NCI-H460 (cell line): ENCODE measurements at regions not wholly inside any gene's neighbourhood (a gene's known extent, or its start where the extent isn't known, plus 50 kb on each side); places are given as distances from the start of the nearest gene placed in this dataset.

ENCODE experiments used
- DNase-seq: peaks from one replicate; pipeline ENCODE4 v3.0.0-alpha.2; 2016; ENCODE audit warnings: low read depth; ENCODE audit errors: extremely low read depth

DNA sequence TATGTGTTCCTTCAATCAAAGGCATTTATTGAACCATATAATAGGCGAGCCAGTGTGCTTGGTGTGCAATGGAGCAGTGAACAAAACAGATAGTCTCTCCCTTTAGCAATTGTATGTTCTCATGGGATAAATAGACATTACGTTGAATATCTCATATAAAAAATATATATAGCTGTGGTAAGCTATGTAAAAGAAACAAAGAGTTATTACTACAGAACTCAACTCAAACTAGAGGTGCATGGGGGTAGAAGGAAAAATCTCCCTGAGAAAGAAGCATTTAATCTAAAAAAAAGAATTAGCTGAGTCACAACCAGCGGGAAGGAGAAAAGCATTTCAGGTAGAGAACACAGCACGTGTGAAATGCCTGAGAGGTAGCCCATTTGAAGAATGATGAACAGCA lies 919.3 kb downstream of the CDH11 start:
- no peak for DNase-seq

DNA sequence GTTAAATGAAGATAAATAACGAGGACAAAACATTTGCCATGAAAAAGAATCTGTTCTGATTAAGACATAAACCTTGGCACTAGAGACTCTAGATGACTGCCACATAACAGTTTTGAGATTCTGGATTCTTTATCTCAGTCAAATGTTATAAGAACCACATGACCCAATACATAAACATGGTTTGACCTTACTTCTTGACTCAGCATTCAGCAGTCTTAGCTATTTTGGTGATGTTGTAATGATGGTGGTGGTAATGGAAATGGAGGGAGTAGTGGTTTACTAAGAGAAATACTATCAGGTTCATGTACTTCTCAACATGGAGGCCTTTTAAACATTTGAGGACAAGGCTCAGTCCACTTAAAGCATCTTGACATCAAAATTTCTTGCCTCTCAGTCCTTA lies 925.4 kb downstream of the CDH11 start:
- no peak for DNase-seq

DNA sequence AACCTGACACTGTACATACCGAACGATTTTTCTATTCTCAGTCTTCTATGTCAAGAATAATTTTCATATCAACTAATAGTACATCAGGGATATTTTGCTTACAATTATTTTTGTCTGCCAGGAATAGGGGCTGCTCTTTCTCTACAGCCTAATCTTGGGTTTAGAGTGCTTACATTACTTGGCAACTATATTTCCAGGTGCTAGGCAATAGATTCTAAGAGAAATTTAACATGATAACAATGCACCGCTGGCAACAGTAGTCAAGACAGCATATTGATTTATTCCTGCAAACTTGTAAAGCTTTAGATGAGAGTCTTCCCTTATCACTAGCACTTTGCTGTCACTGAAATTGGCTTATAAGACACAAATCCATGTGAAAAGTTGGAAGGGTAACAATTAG lies 935.9 kb downstream of the CDH11 start:
- DNase-seq = no peak

DNA sequence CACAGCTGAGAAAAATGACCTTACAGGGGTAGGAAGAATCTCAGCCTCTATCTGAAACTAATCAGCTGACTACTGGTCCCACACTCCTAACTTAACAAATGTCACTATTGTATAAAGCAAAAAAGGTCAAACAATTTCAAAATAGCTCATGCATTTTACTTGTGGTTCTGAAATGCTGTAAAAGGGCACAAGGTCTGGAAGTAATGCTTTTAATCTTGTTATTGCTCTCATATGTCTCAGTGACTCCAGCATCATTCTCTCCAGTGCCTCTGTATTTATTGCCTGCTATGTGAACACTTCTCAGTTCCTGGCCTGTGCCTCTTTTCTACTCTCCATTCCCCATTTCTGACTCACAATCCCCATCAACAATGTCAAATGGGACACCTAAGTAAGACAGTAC lies 937.7 kb downstream of the CDH11 start:
- DNase-seq = no peak

DNA sequence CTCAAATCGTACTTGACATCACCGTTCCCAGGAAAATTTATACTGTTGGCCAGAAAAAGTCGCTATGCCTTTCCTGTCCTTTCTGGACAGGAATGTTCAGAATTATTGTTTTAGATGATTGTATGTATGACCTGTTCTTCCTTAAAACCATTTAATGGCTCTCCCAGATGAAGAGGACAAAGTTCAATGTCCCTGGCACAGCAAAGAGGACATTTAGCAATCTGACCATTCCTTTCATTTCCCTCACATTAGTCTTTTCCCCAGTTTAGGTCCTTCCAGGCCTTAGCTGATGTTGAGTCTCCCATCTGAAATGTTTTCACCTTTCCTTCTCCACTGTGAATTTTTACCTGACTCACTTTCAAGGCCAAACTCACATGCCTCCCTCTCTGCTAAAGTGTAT lies 938.9 kb downstream of the CDH11 start:
- DNase-seq = no peak

DNA sequence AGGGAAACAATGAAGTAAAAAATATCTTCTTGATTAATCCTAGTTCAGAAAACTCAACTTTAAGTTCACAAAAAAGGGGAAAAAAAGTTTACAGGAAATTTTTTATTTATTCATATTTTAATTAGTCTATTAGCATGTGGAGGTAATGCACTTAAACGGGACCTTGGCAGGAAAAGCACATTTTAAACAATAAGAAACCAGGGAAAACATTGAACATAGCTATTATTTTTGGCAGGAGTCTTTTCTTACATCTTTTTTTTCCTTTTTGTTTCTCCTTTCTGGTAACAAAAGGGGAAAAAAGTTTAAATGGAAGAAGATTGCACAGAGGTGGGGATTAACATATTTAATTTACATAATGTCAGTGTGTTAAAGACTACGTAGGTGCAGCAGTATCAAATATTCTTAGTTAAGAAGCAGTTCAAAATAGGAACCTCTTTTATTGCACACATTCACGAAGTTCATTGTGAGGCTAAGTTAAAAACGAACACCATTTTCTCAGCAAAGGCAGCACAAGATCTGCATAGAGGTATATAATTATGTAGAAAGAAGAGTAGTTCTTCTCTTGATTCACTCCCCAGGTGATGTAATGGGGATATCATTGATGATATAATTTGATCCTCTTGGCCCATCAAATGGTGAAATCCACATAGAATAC lies 940.5 kb downstream of the CDH11 start:
- DNase-seq = no peak

DNA sequence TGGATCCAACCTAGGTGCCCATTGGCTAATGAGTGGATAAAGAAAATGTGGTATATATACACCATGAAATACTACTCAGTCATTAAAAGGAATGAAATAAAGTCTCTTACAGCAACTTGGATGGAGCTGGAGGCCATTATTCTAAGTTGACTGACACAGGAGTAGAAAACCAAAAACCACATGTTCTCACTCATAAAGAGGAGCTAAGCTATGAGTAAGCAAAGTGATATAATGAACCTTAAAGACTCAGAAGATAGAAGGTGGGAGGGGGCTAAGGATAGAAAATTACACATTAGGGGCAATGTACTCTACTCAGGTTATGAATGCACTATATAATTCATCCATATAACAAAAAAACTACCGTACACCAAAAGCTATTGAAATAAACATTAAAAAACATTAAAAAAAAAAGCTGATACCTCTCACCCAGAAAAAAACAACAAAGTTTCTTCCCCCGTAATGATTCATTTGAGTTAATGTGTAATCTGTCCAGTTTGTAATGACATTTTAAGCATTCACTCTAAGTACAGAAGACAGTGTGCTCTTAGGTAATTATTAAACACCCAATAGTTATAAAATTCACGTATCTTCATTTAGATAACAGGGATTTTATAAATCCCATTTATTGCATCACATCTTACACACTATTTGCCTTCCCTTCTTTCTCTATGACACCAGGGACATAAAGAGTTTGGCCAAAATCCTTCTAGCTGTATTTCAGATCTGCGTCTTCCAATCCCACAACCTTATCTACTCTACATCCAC lies 941.5 kb downstream of the CDH11 start:
- DNase-seq = no peak

DNA sequence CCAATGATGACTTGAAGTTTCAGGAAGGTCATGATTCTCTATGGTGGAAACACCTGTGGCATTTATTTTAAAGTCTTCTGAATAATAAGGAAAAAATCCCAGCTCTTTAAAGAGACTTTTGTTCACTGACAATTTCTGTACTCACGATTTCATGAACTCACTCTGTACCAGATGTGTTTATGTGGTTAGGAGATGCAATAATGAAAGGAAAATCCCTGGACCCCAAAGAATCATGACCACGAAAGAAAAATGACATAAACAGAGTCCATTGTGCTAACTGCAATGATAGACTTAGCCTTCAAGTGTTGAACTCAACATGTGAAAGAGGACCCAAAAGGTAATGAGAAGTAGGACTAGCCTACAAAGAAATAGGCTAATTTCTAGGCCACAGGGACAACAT lies 947.5 kb downstream of the CDH11 start:
- DNase-seq = no peak

DNA sequence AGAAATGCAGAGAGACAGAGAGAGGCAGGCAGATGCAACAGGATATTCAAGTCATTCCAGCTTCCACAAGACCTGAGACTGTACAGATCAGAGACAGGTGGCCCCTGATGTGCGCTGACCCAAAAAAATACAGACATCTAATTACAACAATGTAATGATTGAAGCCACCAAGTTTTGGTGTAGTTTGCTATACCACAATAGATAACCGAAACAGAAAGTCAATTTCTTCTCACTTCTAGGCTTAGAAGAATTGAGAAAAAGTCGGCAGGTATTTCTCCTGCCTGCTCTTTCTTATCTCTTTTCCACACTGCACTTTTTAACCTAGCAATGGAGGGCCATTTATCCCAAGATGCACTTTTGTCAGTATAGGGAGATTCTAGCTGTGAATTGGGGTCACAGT lies 949.2 kb downstream of the CDH11 start:
- no peak for DNase-seq

DNA sequence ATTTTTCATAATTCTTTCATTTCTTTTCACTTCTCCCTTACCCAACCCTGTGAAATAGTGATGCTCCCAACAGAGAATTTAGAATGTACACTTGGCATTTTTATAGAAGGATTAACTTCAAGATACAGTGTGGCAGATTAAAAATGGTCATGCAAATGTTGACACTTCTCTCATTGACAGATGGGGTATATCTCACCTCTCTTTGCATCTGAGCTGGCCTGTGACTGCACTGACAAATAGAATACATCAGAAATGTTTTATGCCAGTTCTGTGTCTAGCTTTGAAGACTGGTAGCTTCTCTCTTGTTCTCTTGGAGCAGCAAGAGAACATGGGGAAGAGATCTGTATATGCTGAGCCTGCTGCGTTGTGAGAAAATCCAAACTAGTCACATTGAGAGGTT lies 949.6 kb downstream of the CDH11 start:
- no peak for DNase-seq

DNA sequence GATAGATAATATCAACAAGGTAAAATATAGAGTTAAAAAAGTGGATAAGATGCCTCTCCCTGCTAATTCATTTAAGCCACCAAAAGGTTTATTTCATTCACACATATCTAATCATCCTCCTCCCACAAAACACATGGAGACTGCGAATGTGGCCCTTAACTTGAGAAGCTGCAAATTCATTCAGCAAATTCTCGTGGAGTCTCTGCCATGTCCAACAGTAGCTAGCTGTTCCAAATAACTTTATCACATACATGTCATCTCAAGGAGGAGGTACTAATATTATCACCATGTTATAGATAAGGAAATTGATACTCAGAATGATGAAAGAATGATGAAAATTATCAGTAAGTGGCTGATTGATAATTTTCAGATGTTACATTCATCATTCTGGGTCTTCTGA lies 950.2 kb downstream of the CDH11 start:
- no peak for DNase-seq

DNA sequence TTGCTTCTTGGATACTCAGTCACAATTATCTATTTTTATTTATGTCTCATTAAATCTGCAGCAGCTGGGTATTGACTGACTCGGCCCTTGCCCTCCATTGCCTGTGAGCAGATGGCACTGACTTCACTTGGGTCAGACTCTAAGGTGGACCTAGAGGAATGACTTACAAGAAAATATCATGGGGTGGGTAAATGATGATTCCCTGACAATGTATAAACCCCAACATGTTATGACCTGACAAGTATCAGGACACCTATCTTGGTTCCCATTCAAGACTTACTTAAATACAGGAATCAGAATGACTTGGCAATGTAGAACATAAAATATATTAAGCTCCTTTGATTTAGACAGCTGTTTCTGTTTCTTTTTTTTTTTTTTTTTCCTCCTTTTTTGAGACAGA lies 953.5 kb downstream of the CDH11 start:
- no peak for DNase-seq

DNA sequence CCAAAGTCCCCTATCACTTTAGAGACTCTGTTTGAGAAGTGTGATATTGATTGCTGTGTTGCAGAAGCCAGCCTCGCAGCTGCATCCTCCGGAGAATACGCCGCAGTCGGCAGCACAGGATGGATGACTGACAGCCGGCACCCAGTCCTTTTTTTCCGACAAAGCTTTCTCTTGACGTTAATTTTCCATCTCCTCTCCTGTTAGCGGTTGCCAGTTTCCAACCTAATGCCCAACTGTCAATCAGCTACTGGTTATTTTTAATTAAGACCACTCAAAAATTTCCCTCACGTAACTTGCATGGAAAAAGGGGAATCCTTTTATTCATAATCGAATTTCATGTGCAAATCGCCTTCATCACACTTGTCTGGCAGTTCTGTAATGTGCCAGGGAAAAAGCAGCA lies 953.9 kb downstream of the CDH11 start:
- DNase-seq = no peak

DNA sequence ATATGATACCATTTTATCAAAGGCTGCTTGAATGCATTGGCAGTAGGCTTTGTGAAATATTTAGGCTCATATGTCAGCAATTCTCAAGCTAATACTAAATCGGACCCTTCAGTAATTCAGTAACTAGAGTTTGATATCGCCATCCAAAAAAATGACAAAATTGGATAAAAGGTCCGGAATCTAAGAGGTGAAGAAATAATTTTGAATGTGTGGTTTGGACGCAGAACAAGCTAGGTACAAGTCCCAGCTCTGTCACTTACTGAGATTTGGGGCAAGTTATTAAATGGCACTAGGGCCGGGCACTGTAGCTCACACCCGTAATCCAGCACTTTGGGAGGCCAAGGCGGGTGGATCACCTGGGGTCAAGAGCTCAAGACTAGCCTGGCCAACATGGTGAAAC lies 956.5 kb downstream of the CDH11 start:
- DNase-seq = no peak

DNA sequence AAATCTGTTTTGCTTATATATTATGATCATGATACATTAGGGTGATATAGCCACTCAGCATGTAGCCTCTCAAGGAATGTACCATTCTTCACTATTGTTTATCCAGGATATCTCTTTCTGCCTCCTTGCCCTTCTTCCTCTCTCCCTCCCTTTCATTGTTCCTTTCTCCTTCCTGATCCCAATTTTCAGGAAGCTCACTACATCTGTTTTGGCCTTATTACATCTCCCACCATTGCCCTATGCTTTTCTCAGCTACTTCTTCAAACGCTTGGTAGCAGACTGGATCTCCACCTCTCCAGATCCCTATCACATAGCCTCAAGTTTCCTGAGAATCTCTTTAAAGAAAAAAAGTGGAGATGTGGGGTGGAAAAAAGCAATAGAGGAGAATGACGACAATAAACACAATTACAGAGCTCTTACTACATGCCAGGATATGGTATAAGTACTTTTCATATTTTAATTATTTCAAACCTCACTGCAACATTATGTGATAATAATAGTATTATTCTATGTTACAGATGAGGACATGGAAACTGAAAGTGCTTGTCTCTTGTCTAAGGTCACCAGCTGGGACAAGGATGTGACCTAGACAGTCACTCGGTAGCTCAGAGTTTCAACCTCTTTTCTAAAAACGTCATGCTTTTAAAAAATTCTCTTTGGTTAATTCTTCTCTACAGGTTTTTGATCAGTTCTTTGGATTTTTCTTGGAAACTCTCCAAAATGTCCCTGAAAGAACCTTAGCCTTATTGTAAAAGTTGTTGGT lies 959.1 kb downstream of the CDH11 start:
- DNase-seq = no peak

DNA sequence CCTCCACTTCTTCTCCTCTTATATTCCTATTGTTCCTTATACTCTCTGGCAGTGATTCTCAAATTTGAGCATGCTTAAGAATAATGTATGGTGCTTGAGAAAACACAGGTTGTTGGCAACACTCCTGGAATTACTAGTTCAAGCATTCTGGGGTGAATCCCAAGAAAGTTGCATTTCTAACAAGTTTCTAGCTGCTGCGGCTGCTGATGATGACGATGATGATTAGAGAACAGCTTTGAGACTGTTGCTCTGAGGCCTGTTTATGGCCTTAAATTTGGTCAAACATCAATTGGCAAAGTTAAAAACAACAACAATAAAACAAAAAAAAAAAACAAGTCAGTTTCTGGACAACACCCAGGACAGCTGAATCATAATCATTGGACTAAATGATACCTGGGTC lies 961.9 kb downstream of the CDH11 start:
- DNase-seq = no peak

DNA sequence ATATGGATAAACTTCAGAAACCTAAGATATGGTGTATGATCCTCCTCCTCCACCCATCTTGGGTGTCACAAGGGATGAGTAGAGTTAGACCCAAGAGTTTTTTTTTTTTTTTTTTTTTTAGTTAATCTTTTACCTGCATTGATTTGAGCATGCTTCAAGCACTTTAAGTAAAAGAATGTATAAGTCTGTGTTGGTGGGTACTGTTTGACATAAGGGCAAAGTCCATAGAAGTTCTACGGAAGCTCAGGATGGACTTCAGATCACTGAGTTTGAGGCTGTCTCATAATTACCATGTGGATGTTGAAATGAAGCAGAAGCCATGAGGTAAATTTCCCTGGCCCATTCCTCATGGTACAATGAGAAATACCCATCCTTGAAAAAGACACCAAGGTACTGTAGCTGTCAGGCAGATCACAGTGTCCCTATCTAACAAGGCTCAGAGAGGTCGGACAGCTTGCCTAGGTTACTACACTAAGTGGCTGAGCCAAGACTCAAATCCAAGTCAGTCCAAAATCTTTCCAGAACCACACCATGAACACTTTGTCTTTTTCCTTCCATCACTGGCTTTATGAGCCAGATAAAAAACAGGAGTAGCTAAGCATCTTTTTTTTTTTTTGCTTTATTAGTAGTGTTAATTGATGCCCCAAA lies 962.8 kb downstream of the CDH11 start:
- no peak for DNase-seq

DNA sequence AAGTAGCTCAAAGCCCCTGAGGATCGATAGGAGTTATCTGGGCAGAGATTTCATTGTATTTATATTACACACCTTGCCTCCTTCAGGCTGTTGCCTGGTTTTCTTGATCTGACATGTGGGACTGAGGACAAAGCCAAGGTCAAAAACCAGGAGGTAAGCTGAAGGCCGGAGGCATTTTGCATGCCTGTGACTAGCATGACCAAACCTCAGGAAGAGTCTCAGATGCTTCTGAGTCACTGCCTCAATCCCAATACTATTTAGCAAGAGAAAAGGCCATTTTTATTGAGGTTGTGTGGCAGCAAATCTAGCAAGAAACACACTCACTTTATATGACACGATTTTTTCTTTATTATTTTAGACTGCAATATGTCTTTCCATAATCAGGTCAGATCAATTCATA lies 968.1 kb downstream of the CDH11 start:
- DNase-seq = no peak

DNA sequence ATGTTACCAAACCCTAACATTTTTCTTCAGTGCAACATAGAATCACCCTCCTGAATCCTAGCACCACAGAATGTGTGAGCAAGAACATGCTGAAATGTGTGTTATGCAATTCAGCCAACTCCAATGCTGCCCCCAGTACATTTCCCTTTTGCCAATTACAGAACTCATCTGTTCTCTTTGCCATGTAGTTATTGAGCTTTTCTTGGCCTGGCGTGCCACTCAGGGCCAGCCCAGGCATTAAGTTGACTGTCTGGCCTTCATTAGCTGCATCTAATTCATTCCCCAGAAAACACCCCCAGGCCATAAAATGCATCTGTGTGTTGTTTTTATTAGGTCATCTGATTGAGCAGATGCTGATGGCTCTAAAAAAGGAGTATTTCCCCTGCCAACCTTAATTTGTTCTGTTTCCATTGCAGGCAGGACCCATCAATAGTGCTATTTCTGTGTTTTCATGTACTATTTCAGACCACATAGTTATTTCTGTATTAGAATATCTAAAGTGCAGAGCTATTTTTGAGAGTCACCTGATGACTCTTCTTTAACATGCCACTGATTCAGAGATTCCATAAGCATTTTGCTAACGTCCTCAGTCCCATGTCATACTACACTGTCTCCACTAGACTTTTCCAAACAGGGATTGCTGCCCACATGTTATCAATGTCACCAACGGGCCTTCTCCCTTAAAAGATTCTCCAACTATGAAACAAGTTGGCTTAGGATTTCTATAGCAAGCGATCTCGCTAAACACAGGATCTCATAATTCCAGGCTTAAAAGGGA lies 969.7 kb downstream of the CDH11 start:
- DNase-seq = no peak

DNA sequence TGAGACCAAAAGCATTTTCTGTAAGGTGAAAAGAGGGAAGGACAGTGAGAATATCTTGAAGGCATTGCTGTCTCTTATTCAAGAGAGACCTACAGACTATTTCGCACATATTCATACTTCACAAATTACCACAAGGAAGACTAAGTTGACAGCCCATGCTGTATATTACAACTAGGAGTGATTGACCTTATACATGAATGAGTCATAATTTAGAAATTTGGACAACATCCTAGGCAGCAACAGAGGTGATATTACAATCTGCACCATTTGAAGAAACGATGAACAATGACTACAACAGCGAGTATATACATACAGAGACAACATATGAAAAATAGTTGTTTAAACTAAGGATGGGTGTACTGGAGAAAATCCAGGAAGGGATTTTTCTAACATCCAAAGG lies 971.7 kb downstream of the CDH11 start:
- DNase-seq = peak; percentile 74

DNA sequence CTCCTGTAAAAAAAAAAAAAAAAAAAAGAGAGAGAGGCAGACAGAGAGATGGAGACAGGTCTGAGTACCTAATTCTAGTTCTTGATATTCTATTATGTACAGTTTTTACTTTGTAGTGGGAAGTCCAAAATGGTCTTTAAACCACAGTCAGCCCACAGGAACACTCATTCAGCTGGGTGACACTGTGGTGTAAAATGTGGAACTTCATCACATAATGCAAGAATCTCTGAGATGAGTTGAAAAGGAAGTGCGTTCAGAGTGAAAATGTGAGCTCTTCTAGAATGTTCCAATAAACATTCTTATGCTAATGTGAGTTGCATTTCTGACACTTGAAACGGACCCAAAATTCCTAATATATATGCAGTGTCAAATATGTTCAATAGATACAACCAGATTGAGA lies 972.1 kb downstream of the CDH11 start:
- peak; percentile 61 for DNase-seq
